MM.1S (cell line): ENCODE measurements at regions not wholly inside any gene's neighbourhood (a gene's known extent, or its start where the extent isn't known, plus 50 kb on each side); places are given as distances from the start of the nearest gene placed in this dataset.

Experiments
- EZH2 ChIP-seq: fragments of 300-600 bp; sonication (generic); optimal IDR thresholded peaks from 2 replicates; pipeline ENCODE3; 2017; ENCODE audit warnings: low read depth, mild to moderate bottlenecking, antibody characterized with exemption, low read length, mixed read lengths
- EZH2phosphoT487 ChIP-seq: fragments of 300-600 bp; sonication (generic); IDR thresholded peaks from 2 replicates; pipeline ENCODE4 v1.6.1; 2018; ENCODE audit warnings: antibody characterized with exemption, low read length
- TF ChIP-seq, protein P1 (sequence below): fragments of 300-600 bp; sonication (generic); IDR thresholded peaks from 2 replicates; pipeline ENCODE4 v1.5.1; 2016; ENCODE audit warnings: antibody characterized with exemption, low read length, mixed read lengths

DNA sequence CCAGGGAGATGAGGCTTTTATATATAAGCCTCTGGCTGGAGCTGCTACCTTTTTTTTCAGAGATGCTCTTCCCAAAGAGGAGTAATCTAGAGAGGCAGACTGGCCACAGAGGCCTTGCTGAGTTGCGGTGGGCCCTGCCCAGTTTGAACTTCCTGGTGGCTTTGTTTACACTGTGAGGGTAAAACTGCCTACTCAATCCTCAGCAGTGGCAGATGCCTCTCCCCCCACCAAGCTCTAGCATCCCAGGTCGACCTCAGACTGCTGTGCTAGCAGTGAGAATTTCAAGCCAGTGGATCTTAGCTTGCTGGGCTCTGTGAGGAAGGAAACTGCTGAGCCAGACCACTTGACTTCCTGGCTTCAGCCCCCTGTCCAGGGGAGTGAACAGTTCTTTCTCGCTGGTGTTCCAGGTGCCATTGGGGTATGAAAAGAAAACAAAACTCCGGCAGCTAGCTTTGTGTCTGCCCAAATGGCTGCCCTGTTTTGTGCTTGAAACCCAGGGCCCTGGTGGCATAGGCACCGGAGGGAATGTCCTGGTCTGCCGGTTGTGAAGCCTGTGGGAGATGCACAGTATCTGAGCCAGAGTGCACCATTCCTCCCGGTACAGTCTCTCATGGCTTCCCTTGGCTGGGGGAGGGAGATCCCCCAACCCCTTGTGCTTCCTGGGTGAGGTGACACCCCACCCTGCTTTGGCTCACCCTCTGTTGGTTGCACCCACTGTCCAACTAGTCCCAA, 219.5 kb upstream of the IZUMO3 start:
- TF ChIP-seq, protein P1, sequence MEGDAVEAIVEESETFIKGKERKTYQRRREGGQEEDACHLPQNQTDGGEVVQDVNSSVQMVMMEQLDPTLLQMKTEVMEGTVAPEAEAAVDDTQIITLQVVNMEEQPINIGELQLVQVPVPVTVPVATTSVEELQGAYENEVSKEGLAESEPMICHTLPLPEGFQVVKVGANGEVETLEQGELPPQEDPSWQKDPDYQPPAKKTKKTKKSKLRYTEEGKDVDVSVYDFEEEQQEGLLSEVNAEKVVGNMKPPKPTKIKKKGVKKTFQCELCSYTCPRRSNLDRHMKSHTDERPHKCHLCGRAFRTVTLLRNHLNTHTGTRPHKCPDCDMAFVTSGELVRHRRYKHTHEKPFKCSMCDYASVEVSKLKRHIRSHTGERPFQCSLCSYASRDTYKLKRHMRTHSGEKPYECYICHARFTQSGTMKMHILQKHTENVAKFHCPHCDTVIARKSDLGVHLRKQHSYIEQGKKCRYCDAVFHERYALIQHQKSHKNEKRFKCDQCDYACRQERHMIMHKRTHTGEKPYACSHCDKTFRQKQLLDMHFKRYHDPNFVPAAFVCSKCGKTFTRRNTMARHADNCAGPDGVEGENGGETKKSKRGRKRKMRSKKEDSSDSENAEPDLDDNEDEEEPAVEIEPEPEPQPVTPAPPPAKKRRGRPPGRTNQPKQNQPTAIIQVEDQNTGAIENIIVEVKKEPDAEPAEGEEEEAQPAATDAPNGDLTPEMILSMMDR, result no peak
- TF ChIP-seq EZH2, result no peak
- TF ChIP-seq EZH2phosphoT487, result no peak
